NB4 (cell line): ENCODE measurements at regions not wholly inside any gene's neighbourhood (a gene's known extent, or its start where the extent isn't known, plus 50 kb on each side); places are given as distances from the start of the nearest gene placed in this dataset.

ENCODE experiments used
- CTCF ChIP-seq: IDR thresholded peaks from one replicate; pipeline ENCODE4 v1.5.1; 2012; ENCODE audit warnings: low read depth, low read length
- MYC ChIP-seq: IDR thresholded peaks from 2 replicates; pipeline ENCODE4 v1.6.1; 2011; ENCODE audit warnings: low read depth, low read length
- POLR2A ChIP-seq: IDR thresholded peaks from 2 replicates; pipeline ENCODE4 v1.6.1; 2011; ENCODE audit warnings: mild to moderate bottlenecking; ENCODE audit not compliant: insufficient read length; ENCODE audit errors: extremely low read depth

- TF ChIP-seq CTCF (no peak), POLR2A (no peak), MYC (no peak)
These were observed 299.6 kb downstream of the LMX1A start for GRCh38 chr1:165056914-165057313.
